Epithelial cell of esophagus (primary cell): ENCODE measurements at regions not wholly inside any gene's neighbourhood (a gene's known extent, or its start where the extent isn't known, plus 50 kb on each side); places are given as distances from the start of the nearest gene placed in this dataset.

ENCODE experiments used
- DNase-seq: peaks from one replicate; pipeline ENCODE4 v3.0.0; 2010; ENCODE audit warnings: low read depth
- H3K4me3 ChIP-seq: 2 replicates; pipeline ENCODE4 v1.5.1; 2011; ENCODE audit warnings: mild to moderate bottlenecking, low read length, control low read depth
- CTCF ChIP-seq: IDR thresholded peaks from 2 replicates; pipeline ENCODE4 v1.5.1; 2011; ENCODE audit warnings: low read depth, mild to moderate bottlenecking, low read length, control low read depth, inconsistent platforms; ENCODE audit not compliant: insufficient read depth; ENCODE audit errors: missing control alignments

- DNase-seq: no peak
- TF ChIP-seq CTCF: no peak
Observed at GRCh38 chr5:19175776-19176570, 812.0 kb downstream of the CDH18 start.

GRCh38 chr5:19179571-19179970, 808.4 kb downstream of the CDH18 start:
- DNase-seq: peak; percentile 35
- TF ChIP-seq CTCF: no peak

More at GRCh38 chr5:19175776-19176570, 812.0 kb downstream of the CDH18 start:
- no peak overlapping the region for H3K4me3 ChIP-seq

GRCh38 chr5:19189176-19189575, 798.8 kb downstream of the CDH18 start:
- no peak for TF ChIP-seq CTCF

More at GRCh38 chr5:19179571-19179970, 808.4 kb downstream of the CDH18 start:
- H3K4me3 ChIP-seq: no peak overlapping the region

GRCh38 chr5:19193631-19194030, 794.4 kb downstream of the CDH18 start:
- TF ChIP-seq CTCF: no peak
- H3K4me3 ChIP-seq: no peak overlapping the region
- no peak for DNase-seq

More at GRCh38 chr5:19189176-19189575, 798.8 kb downstream of the CDH18 start:
- no peak for DNase-seq
- H3K4me3 ChIP-seq: no peak overlapping the region

GRCh38 chr5:19196631-19197030, 791.4 kb downstream of the CDH18 start:
- no peak overlapping the region for H3K4me3 ChIP-seq
- no peak for TF ChIP-seq CTCF
- DNase-seq: no peak

GRCh38 chr5:19200251-19200650, 787.7 kb downstream of the CDH18 start:
- DNase-seq: no peak
- no peak overlapping the region for H3K4me3 ChIP-seq
- TF ChIP-seq CTCF: no peak

DNA sequence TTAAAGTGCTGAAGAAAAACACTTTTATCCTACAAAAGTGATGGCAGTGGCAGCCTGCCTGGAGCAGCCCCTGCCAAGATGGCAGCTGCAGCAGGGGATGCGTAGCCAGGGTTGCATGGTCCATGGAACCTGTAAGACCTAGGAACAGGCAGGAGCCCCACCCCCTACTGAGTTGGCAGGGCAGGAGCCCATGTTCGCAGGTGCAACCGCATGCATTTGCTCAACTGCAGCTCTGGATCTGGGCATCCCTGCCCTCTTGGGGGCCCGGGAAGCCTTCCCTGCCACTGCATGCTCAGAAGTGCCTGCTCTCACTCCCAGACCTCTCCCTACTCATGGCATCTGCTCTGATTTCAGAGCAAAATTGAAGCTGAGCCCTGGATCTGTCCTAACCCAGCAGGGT, 779.6 kb downstream of the CDH18 start:
- H3K4me3 ChIP-seq: no peak overlapping the region
- DNase-seq: no peak
- TF ChIP-seq CTCF: no peak
